GM12801 (cell line): ENCODE measurements at regions not wholly inside any gene's neighbourhood (a gene's known extent, or its start where the extent isn't known, plus 50 kb on each side); places are given as distances from the start of the nearest gene placed in this dataset.

Experiments
- TF ChIP-seq, protein P1 (sequence below): IDR thresholded peaks from one replicate; pipeline ENCODE4 v1.5.1; 2011; ENCODE audit warnings: control low read depth; ENCODE audit not compliant: insufficient read length; ENCODE audit errors: extremely low read depth

DNA sequence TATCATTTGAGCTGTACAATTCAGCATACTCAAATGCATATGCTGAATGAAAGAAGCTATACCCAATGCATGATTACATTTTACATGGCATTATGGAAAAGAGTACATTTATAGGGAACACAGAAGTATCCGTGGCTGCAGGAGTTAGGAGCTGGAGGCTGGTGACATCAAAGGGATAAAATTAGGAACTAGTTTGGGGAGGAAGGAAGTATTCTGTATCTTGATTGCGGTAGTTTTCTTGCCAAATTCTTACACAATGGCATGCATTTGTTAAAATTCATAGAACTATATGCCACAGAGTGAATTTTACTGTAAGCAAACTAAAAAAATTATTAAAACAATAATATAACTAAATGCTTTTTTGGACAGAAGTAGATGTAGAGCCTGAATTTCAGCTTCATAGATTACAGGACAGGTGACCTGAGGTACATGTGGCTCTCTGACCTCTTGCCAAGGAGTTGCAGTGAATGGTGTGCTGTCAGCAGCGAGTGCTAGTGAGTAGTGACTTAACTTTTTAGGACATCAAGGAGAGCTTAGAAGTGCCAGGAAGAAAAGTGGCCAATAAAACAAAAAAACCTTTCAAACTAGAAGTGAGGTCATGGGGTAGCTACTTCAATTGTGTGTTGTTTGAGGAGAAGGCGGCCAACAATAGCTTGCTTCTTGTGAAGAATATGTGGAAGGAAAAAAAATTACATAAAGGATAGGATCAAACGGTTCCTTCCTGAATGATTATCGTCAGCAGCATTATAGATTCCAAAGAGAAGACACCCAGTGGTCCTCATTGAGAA lies 514.9 kb upstream of the CLINT1 start:
- TF ChIP-seq, protein P1, sequence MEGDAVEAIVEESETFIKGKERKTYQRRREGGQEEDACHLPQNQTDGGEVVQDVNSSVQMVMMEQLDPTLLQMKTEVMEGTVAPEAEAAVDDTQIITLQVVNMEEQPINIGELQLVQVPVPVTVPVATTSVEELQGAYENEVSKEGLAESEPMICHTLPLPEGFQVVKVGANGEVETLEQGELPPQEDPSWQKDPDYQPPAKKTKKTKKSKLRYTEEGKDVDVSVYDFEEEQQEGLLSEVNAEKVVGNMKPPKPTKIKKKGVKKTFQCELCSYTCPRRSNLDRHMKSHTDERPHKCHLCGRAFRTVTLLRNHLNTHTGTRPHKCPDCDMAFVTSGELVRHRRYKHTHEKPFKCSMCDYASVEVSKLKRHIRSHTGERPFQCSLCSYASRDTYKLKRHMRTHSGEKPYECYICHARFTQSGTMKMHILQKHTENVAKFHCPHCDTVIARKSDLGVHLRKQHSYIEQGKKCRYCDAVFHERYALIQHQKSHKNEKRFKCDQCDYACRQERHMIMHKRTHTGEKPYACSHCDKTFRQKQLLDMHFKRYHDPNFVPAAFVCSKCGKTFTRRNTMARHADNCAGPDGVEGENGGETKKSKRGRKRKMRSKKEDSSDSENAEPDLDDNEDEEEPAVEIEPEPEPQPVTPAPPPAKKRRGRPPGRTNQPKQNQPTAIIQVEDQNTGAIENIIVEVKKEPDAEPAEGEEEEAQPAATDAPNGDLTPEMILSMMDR, result no peak

- TF ChIP-seq, protein P1, result no peak
Measured at GRCh38 chr5:158369241-158369640, 510.3 kb upstream of the CLINT1 start.

- TF ChIP-seq, protein P1, result no peak
Measured at GRCh38 chr5:158368686-158369085, 509.7 kb upstream of the CLINT1 start.

- TF ChIP-seq, protein P1, result no peak
Measured at GRCh38 chr5:158364367-158364766, 505.4 kb upstream of the CLINT1 start.

- TF ChIP-seq, protein P1, result no peak
Measured at GRCh38 chr5:158354958-158355357, 496.0 kb upstream of the CLINT1 start.

DNA sequence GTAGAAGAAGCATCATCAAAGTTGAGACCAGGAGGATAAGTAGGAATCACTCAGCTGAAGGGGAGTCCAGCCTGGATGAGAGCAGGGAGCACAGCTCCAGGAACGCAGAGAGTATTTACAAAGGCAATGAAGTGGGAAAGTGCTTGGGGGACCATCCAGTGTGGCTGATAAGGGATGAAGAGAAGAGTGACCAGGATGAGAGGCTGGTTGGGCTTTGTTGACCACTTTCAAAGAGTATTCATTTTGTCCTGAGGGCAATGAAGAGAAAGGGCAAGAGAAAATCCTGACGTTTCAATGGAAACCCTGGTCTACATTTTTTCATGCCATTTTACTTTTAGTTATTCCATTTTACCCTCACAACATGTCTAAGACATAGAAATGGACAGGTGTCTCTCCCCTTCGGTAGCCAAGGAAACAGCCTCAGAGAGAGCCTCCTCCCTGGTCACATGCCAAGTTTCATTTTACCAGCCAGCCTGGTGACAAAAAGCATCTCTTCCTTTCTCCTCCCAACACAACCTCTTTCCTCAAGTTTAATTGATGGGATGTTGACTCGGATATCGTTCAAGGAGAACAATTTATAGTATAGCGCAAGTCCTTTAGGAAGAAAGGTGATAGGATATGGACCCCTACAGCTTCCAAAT lies 492.7 kb upstream of the CLINT1 start:
- TF ChIP-seq, protein P1, result no peak

- TF ChIP-seq, protein P1, result no peak
Measured at GRCh38 chr5:158349987-158350386, 491.0 kb upstream of the CLINT1 start.
